Heart right ventricle (tissue), 16 donors: ENCODE measurements at regions not wholly inside any gene's neighbourhood (a gene's known extent, or its start where the extent isn't known, plus 50 kb on each side); places are given as distances from the start of the nearest gene placed in this dataset.

ENCODE experiments used
- ATAC-seq, 8 donors: fragments of 200-7000 bp; cut with Tn5 transposase; one replicate each; pipeline ENCODE4 v1.9.1; 2020; ENCODE audit warnings: mild to moderate bottlenecking in 8 of 8, moderate library complexity in 8 of 8, moderate number of reproducible peaks in 1 of 8
- DNase-seq, 2 donors: peaks; one replicate each; pipeline ENCODE4 v3.0.0-alpha.2; 2020
- H3K27ac ChIP-seq, 10 donors: fragments of 200-600 bp; sonication (generic) in 2 of 10; one replicate each; pipeline versions ENCODE4 v1.5.0 to v1.8.0; 2020 to 2022; ENCODE audit warnings: mild to moderate bottlenecking in 3 of 10
- H3K27me3 ChIP-seq, 7 donors: fragments of 200-600 bp; one replicate each; pipeline ENCODE4 v1.8.0; 2021 to 2022; ENCODE audit warnings: mild to moderate bottlenecking in 2 of 7
- H3K36me3 ChIP-seq, 9 donors: fragments of 200-600 bp; sonication (generic) in 1 of 9; one replicate each; pipeline versions ENCODE4 v1.5.0 to v1.8.0; 2020 to 2022; ENCODE audit warnings: mild to moderate bottlenecking in 2 of 9
- H3K4me1 ChIP-seq, 9 donors: fragments of 200-600 bp; sonication (generic) in 1 of 9; one replicate each; pipeline versions ENCODE4 v1.5.0 to v1.8.0; 2020 to 2022; ENCODE audit warnings: mild to moderate bottlenecking in 4 of 9
- H3K4me3 ChIP-seq, 10 donors: fragments of 200-600 bp; sonication (generic) in 2 of 10; one replicate each; pipeline versions ENCODE4 v1.5.0 to v1.8.0; 2020 to 2022; ENCODE audit warnings: mild to moderate bottlenecking in 7 of 10, moderate library complexity in 2 of 10
- H3K9me3 ChIP-seq, 11 donors: fragments of 200-600 bp in 10 of 11; sonication (generic) in 2 of 11; one replicate each; pipeline versions ENCODE4 v1.5.0 to v1.8.0; 2013 to 2022; ENCODE audit warnings: mild to moderate bottlenecking in 2 of 11, control low read depth in 1 of 11, moderate library complexity in 1 of 11
- WGBS, 2 donors: extraction: QIAGEN DNeasy Blood & Tissue Kit; methylation state at CpG; one replicate each; pipeline ENCODE4 v1.1.7; 2013; ENCODE audit warnings: inconsistent platforms in 1 of 2; 5-methylcytosine and 5-hydroxymethylcytosine counted together
- intact Hi-C, 10 donors: fragments of 100-400 bp; cut with DNase I; formaldehyde crosslinking; loops; one replicate each; pipeline versions ENCODE4 v1.11.1 to v1.14.2; 2022
- TF ChIP-seq, protein P1 (sequence below), 9 donors: fragments of 200-600 bp; sonication (generic) in 2 of 9; IDR thresholded peaks; one replicate each; pipeline versions ENCODE4 v1.5.0 to v1.8.0; 2021 to 2022; ENCODE audit warnings: antibody characterized with exemption in 9 of 9, mild to moderate bottlenecking in 5 of 9, moderate library complexity in 1 of 9
- donor health status: Arrhythmogenic right ventricular cardiomyopathy.
- donor health status: ischemic (EF 13 %, LVEDD 7.1; RV severe dilation, severe dysfunction).
- donor health status: healthy with polysubstance abuse.
- donor health status: DM: no; HTN: yes; CAD: no.
- donor health status: DM: no; HTN: no; CAD: no.
- donor health status: ischemic (EF 25% LVEDD 6.9; RV normal size, moderate dysfunction).
- donor health status: ischemic (EF 25% LVEDD 5.7; RV mildly dilated, moderate dysfunction).
- donor health status: healthy.
- donor health status: DM: yes; HTN: yes; CAD: no.
- donor health status: Ischemic cardiomyopathy.
- donor health status: ischemic (EF 35%, LVEDD 5.7; RV mildly dilated, moderate dysfunction).
- donor health status: nonischemic (EF 11% LVEDD 7.7; RV severe dilation, severe dysfunction).
- donor health status: DM: yes; HTN: yes; CAD: no.
- donor health status: PGD.
- donor health status: ischemic (EF 29% LVEDD 5.4; RV normal size, mild dysfunction).
- donor health status: nonischemic (EF 23%, LVEDD 6.1; RV moderate dilation, normal function).

DNA sequence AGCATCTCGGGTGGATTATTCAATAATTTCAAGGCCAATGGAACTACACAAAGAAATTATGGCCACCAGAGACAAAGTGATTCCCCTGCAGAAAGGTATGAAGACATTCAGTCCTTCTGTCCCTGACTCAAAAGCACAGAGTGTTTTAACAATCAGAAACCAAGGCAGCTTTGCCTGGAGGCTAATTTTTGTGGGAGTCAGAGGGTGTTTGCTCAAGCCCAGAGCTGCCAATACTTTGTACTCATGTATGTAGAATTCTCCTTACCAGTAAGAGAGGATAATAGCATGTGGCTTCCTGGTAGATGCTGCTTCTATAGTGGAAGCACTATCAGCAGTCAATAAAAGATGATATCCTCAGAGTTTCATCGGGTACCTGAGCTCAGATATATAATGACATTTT is 178.4 kb downstream of the KCNE4 start:
- intact Hi-C loops: no loop called here
- Histone ChIP-seq H3K36me3 (no peaks in the 10 kb centered on the region), H3K9me3 (no peaks in the 10 kb centered on the region), H3K4me3 (no peak overlapping the region), H3K4me1 (no peaks in the 10 kb centered on the region), H3K27me3 (no peaks in the 10 kb centered on the region), H3K27ac (no peak overlapping the region)
- WGBS, 2 donors: 85 to 86% methylated on average over 2 of the region's 2 CpGs
- TF ChIP-seq, protein P1, sequence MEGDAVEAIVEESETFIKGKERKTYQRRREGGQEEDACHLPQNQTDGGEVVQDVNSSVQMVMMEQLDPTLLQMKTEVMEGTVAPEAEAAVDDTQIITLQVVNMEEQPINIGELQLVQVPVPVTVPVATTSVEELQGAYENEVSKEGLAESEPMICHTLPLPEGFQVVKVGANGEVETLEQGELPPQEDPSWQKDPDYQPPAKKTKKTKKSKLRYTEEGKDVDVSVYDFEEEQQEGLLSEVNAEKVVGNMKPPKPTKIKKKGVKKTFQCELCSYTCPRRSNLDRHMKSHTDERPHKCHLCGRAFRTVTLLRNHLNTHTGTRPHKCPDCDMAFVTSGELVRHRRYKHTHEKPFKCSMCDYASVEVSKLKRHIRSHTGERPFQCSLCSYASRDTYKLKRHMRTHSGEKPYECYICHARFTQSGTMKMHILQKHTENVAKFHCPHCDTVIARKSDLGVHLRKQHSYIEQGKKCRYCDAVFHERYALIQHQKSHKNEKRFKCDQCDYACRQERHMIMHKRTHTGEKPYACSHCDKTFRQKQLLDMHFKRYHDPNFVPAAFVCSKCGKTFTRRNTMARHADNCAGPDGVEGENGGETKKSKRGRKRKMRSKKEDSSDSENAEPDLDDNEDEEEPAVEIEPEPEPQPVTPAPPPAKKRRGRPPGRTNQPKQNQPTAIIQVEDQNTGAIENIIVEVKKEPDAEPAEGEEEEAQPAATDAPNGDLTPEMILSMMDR (IDR thresholded peaks at IDR 0.05): no peak
- ATAC-seq (no peak), DNase-seq (no peak)

GRCh38 chr2:223232285-223232684 is 180.3 kb downstream of the KCNE4 start:
- no peak overlapping the region for H3K27ac ChIP-seq
- H3K36me3 ChIP-seq: no peaks in the 10 kb centered on the region
- TF ChIP-seq, protein P1 (IDR thresholded peaks at IDR 0.05): no peak
- DNase-seq (no peak), ATAC-seq (no peak)
- intact Hi-C loops: no loop called here
- WGBS, 2 donors: 56 to 71% methylated on average over 1 of the region's 1 CpG
- no peaks in the 10 kb centered on the region for H3K4me1 ChIP-seq
- H3K27me3 ChIP-seq: no peaks in the 10 kb centered on the region
- H3K4me3 ChIP-seq: no peak overlapping the region
- no peaks in the 10 kb centered on the region for H3K9me3 ChIP-seq

GRCh38 chr2:223232896-223233295 is 180.9 kb downstream of the KCNE4 start:
- no peaks in the 10 kb centered on the region for H3K36me3 ChIP-seq
- H3K9me3 ChIP-seq: no peaks in the 10 kb centered on the region
- no peak for DNase-seq
- H3K4me1 ChIP-seq: no peaks in the 10 kb centered on the region
- WGBS, 2 donors: 71 to 87% methylated on average over 2 of the region's 2 CpGs
- TF ChIP-seq, protein P1 (IDR thresholded peaks at IDR 0.05): no peak
- no peaks in the 10 kb centered on the region for H3K27me3 ChIP-seq
- H3K4me3 ChIP-seq: no peak overlapping the region
- H3K27ac ChIP-seq: no peak overlapping the region
- no peak for ATAC-seq
- intact Hi-C loops: no loop called here

DNA sequence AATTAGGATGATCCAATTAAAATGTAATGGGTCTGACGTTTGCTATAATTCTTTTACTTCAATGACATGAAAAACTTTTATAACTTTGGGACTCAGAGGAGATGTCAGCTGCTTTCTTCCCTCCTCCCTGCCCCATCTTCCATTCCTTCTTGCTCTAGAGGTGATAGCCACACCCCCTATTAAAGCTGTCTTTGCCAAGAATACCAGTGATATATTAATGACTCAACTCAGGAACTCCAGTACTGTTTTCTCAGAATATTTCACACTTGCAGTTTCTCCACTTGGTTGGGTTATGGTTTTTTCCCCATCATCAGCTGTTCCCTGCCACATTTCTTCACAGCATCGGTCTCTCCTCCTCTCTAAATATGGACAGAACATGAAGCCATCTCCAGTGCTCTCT is 184.0 kb downstream of the KCNE4 start:
- H3K4me3 ChIP-seq: no peak overlapping the region
- no peaks in the 10 kb centered on the region for H3K9me3 ChIP-seq
- TF ChIP-seq, protein P1 (IDR thresholded peaks at IDR 0.05): no peak
- no peak for DNase-seq
- intact Hi-C loops: no loop called here
- H3K4me1 ChIP-seq: no peaks in the 10 kb centered on the region
- H3K27ac ChIP-seq: no peak overlapping the region
- WGBS, 2 donors: 74 to 77% methylated on average over 2 of the region's 2 CpGs
- H3K36me3 ChIP-seq: no peaks in the 10 kb centered on the region
- no peaks in the 10 kb centered on the region for H3K27me3 ChIP-seq
- no peak for ATAC-seq

GRCh38 chr2:223238301-223238700 is 186.3 kb downstream of the KCNE4 start:
- no peaks in the 10 kb centered on the region for H3K36me3 ChIP-seq
- DNase-seq (no peak), ATAC-seq (no peak)
- WGBS, 2 donors: 86 to 87% methylated on average over 2 of the region's 2 CpGs
- H3K4me1 ChIP-seq: no peaks in the 10 kb centered on the region
- no peak overlapping the region for H3K4me3 ChIP-seq
- no peak overlapping the region for H3K27ac ChIP-seq
- TF ChIP-seq, protein P1 (IDR thresholded peaks at IDR 0.05): no peak
- H3K27me3 ChIP-seq: no peaks in the 10 kb centered on the region
- intact Hi-C loops: no loop called here
- peaks cover 0 to 19% (median 0%) of the 10 kb centered on the region in 11 donors for H3K9me3 ChIP-seq
